Breast epithelium (tissue), 4 donors: ENCODE measurements at regions not wholly inside any gene's neighbourhood (a gene's known extent, or its start where the extent isn't known, plus 50 kb on each side); places are given as distances from the start of the nearest gene placed in this dataset.

Experiments used
- DNase-seq, 2 donors: peaks; one replicate each; pipeline ENCODE4 v3.0.0-alpha.2; 2019; ENCODE audit warnings: low spot score in 2 of 2
- H3K27ac ChIP-seq, 2 donors: fragments of 200-600 bp; sonication (generic) in 1 of 2; one replicate each; pipeline ENCODE4 v1.5.1; 2016 to 2019; ENCODE audit warnings: mild to moderate bottlenecking in 1 of 2
- H3K27me3 ChIP-seq, 2 donors: fragments of 200-600 bp; sonication (generic) in 1 of 2; one replicate each; pipeline versions ENCODE4 v1.5.1 to v1.6.0; 2017 to 2019; ENCODE audit warnings: control low read depth in 1 of 2, mild to moderate bottlenecking in 1 of 2
- H3K36me3 ChIP-seq: fragments of 200-600 bp; one replicate; pipeline ENCODE4 v1.5.1; 2019
- H3K4me1 ChIP-seq, 2 donors: fragments of 200-600 bp; sonication (generic); one replicate each; pipeline ENCODE4 v1.5.1; 2016 to 2019; ENCODE audit warnings: control low read depth in 1 of 2
- H3K4me3 ChIP-seq, 3 donors: fragments of 200-600 bp; sonication (generic); 1 replicate in 2 of 3; 2 replicates in 1 of 3; pipeline ENCODE4 v1.5.1; 2016 to 2019; ENCODE audit warnings: mild to moderate bottlenecking in 3 of 3, moderate library complexity in 2 of 3
- H3K9me3 ChIP-seq, 2 donors: fragments of 200-600 bp; sonication (generic) in 1 of 2; one replicate each; pipeline ENCODE4 v1.5.1; 2016 to 2019; ENCODE audit warnings: control low read depth in 1 of 2
- POLR2A ChIP-seq: fragments of 450-650 bp; IDR thresholded peaks from one replicate; pipeline ENCODE4 v1.6.1; 2016; ENCODE audit warnings: antibody characterized with exemption, mild to moderate bottlenecking, moderate library complexity
- POLR2AphosphoS5 ChIP-seq, 3 donors: sonication (generic); formaldehyde crosslinking; IDR thresholded peaks; one replicate each; pipeline ENCODE4 v1.6.1; 2017; ENCODE audit warnings: antibody characterized with exemption in 3 of 3
- intact Hi-C: fragments of 100-400 bp; cut with DNase I; formaldehyde crosslinking; loops from one replicate; pipeline ENCODE4 v1.15.1; 2023; ENCODE audit warnings: low total_unique reads
- TF ChIP-seq, protein P1 (sequence below), 3 donors: fragments of 450-650 bp; IDR thresholded peaks; one replicate each; pipeline ENCODE4 v1.5.1; 2016 to 2017; ENCODE audit warnings: antibody characterized with exemption in 3 of 3, mild to moderate bottlenecking in 3 of 3, moderate library complexity in 3 of 3

DNA sequence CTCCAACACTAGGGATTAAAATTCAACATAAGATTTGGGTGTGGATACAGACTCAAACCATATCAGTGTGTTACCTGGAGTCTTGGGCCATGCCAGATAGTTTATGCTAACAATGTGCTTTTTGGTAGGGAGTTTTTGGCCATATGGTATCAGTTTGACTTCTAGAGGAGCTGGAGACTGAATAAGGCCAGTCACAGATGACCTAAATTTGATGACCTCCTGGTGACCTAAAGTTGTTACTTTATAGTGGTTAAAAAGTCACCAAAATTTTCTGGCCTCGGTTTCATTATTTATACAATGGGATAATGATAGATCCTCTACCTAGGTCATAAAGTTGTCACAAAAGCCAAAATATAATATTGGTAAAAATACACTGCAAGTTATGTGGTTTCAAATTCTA lies 877.1 kb downstream of the RAPGEF2 start:
- no peaks in the 10 kb centered on the region for H3K9me3 ChIP-seq
- no peaks in the 10 kb centered on the region for H3K4me1 ChIP-seq
- TF ChIP-seq POLR2AphosphoS5 (IDR thresholded peaks at IDR 0.05) (no peak), POLR2A (no peak)
- TF ChIP-seq, protein P1, sequence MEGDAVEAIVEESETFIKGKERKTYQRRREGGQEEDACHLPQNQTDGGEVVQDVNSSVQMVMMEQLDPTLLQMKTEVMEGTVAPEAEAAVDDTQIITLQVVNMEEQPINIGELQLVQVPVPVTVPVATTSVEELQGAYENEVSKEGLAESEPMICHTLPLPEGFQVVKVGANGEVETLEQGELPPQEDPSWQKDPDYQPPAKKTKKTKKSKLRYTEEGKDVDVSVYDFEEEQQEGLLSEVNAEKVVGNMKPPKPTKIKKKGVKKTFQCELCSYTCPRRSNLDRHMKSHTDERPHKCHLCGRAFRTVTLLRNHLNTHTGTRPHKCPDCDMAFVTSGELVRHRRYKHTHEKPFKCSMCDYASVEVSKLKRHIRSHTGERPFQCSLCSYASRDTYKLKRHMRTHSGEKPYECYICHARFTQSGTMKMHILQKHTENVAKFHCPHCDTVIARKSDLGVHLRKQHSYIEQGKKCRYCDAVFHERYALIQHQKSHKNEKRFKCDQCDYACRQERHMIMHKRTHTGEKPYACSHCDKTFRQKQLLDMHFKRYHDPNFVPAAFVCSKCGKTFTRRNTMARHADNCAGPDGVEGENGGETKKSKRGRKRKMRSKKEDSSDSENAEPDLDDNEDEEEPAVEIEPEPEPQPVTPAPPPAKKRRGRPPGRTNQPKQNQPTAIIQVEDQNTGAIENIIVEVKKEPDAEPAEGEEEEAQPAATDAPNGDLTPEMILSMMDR (IDR thresholded peaks at IDR 0.05) = no peak
- DNase-seq = no peak
- no peaks in the 10 kb centered on the region for H3K27me3 ChIP-seq
- H3K36me3 ChIP-seq = no peaks in the 10 kb centered on the region
- no peak overlapping the region for H3K4me3 ChIP-seq
- intact Hi-C loops = no loop called here
- H3K27ac ChIP-seq = no peak overlapping the region

GRCh38 chr4:159980826-159981468 lies 878.1 kb downstream of the RAPGEF2 start:
- Histone ChIP-seq H3K4me3 (no peak overlapping the region), H3K9me3 (no peaks in the 10 kb centered on the region), H3K27ac (no peak overlapping the region), H3K4me1 (no peaks in the 10 kb centered on the region), H3K36me3 (no peaks in the 10 kb centered on the region), H3K27me3 (no peaks in the 10 kb centered on the region)
- TF ChIP-seq POLR2AphosphoS5 (IDR thresholded peaks at IDR 0.05) (no peak), POLR2A (no peak)
- TF ChIP-seq, protein P1 (IDR thresholded peaks at IDR 0.05) = no peak
- no peak for DNase-seq
- intact Hi-C loops = no loop called here

DNA sequence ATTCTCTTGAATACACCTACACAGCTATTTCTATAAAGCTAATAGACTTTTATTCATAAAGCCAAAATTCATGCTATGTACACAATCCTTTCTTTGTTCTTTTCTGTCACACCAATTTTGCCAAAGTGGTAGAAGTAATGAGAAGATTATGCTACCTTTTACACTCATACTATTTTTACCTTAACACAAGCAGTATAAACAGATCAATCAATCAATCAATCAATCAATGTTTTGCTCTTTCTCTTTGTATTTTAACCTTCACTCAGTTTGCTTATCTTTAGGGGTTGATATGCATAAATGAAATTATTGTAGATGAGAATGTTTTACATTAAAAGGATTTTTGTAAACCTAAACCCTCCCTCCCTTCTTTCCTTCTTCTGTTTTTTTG lies 878.6 kb downstream of the RAPGEF2 start:
- TF ChIP-seq POLR2AphosphoS5 (IDR thresholded peaks at IDR 0.05) (no peak), POLR2A (no peak)
- TF ChIP-seq, protein P1 (IDR thresholded peaks at IDR 0.05) = no peak

GRCh38 chr4:159983082-159983481 lies 880.2 kb downstream of the RAPGEF2 start:
- intact Hi-C loops = no loop called here
- H3K27ac ChIP-seq = no peak overlapping the region
- no peaks in the 10 kb centered on the region for H3K4me1 ChIP-seq
- no peaks in the 10 kb centered on the region for H3K36me3 ChIP-seq
- no peaks in the 10 kb centered on the region for H3K9me3 ChIP-seq
- no peaks in the 10 kb centered on the region for H3K27me3 ChIP-seq
- no peak for DNase-seq
- no peak for TF ChIP-seq POLR2AphosphoS5 (IDR thresholded peaks at IDR 0.05)
- TF ChIP-seq POLR2A = no peak
- TF ChIP-seq, protein P1 (IDR thresholded peaks at IDR 0.05) = no peak
- H3K4me3 ChIP-seq = no peak overlapping the region

More for the DNA sequence above, 878.6 kb downstream of the RAPGEF2 start:
- H3K9me3 ChIP-seq = no peaks in the 10 kb centered on the region
- H3K27me3 ChIP-seq = no peaks in the 10 kb centered on the region
- no peak overlapping the region for H3K27ac ChIP-seq
- H3K4me1 ChIP-seq = no peaks in the 10 kb centered on the region
- H3K36me3 ChIP-seq = no peaks in the 10 kb centered on the region
- no peak overlapping the region for H3K4me3 ChIP-seq
- DNase-seq = no peak
- intact Hi-C loops = no loop called here

DNA sequence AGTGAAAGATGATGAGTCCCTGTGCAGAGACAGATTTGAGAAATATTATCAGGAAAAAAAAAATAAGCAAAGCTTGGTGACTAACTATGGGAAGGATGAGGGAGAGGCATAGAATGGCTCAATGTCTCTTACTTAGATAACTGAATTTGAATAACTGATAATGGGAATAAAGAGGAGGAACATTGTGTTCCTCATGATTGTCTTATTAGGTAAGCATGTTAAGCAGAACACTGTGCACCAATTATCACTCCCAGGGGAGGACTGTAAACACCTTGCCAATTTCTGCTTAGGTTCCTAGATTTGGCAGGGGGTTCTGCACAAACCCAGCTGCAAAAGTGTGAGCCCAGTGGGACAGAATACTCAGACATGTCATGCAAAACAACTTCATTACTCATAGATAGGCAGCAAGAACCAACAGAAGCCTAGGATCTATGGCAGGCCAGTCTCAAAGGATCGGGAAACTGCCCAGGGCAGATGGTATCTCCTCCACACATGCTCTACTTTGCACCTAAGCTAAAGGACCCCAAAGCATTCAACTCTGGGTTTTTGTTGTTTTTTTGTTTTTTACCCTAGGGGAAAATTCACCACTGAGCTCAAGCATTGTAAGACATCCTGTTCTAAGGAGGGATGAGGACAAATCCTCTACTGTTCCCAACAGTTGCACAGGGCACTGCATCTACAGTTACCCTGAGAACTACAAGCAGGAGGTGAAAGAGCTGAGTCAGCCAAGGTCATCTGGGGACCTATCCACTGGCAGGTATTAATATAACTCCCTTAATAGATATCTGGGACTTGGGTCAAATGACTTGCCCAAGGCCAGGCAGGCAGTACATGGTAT lies 907.0 kb downstream of the RAPGEF2 start:
- H3K27me3 ChIP-seq = no peaks in the 10 kb centered on the region
- H3K27ac ChIP-seq = no peak overlapping the region
- no peaks in the 10 kb centered on the region for H3K4me1 ChIP-seq
- H3K9me3 ChIP-seq = peaks cover 0 to 19% of the 10 kb centered on the region in 2 donors
- TF ChIP-seq, protein P1 (IDR thresholded peaks at IDR 0.05) = no peak
- no peak for TF ChIP-seq POLR2A
- no peak for TF ChIP-seq POLR2AphosphoS5 (IDR thresholded peaks at IDR 0.05)
- H3K4me3 ChIP-seq = no peak overlapping the region
- intact Hi-C loops = no loop called here
- H3K36me3 ChIP-seq = no peaks in the 10 kb centered on the region
- no peak for DNase-seq
